NCI-H460 (cell line): ENCODE measurements at regions not wholly inside any gene's neighbourhood (a gene's known extent, or its start where the extent isn't known, plus 50 kb on each side); places are given as distances from the start of the nearest gene placed in this dataset.
"Not testable (repeated sequence)": the region's sequence is repeated elsewhere in the genome, so short reads cannot be mapped to it uniquely, and the experiment has no call there.

Experiments
- DNase-seq: peaks from one replicate; pipeline ENCODE4 v3.0.0-alpha.2; 2016; ENCODE audit warnings: low read depth; ENCODE audit errors: extremely low read depth

- not testable (repeated sequence) for DNase-seq
Observed at GRCh38 chr14:105600195-105600938, 74.0 kb downstream of the TMEM121 start.

- DNase-seq = no peak
Observed at GRCh38 chr14:105600939-105601359, 74.6 kb downstream of the TMEM121 start.

GRCh38 chr14:105601360-105602242, 75.2 kb downstream of the TMEM121 start:
- no peak for DNase-seq

DNA sequence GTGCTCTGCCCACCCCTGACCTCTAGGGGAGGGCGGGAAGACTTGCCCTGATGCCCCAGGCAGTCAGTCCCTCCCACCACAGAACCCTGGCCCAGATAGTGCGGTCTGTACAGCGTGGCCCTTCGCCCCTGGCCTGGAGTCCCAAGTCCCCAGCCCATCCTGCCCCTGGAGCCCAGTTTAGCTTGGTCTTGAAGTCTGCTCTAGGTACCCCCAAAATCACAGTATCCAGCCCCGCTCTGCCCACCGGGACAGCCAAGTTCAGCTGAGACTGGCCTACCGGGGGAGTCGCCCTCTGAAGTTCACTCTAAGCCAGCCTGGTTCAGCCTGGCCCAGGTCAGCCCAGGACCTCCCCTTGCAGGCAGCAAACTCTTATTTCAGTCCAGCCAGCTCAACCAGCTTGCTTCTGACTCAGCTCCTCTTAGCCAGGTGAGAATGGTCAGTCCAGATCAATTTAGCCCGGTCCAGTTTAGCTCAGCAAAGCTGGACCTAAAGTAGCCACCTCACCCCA, 75.9 kb downstream of the TMEM121 start:
- DNase-seq = no peak

- no peak for DNase-seq
Observed at GRCh38 chr14:105602799-105603793, 76.7 kb downstream of the TMEM121 start.

DNA sequence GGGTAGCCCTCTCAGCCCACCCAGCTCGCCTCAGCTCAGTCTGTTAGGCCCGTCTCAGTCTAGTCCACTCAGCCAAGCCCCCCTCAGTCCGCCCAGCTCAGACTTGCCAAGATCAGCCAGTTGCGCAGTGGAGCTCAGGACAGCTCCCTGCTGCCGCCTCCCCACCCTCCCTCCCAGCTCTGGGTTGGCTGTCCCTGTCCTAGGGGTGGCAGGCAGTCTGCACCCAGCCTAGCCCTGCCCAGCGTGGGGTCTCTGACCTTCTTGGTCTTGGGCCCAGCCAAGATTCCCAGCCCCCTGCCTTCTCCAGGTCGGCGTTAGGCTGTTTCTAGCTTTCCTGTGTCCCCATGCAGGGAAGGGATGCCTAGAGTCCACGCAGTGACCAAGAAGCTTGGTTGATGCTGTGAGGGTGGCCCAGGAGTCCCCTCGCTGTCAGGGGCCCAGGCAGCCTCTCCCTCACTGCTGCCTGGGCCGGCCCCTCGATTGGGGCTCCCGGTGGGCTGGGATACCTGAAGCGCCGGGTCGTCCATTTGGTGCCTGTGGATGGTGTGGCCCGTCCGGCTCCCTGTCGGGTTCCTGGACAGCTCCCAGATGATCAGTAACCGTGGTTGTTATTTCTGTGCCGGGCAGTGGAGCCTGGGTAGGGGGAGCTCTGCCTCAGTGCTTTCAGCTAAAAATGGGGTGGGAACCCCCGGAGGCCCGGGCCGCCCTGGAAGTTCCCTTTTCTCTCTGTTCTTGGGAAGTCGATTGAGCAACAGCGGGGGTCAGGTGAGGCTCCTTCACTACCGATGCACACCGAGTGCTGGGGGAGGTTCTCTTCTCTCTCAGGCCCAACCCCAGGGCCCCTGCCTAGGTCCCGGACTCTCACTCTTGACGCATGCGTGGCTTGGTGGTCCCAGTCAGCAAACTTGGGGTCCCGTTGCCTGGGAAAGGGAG, 78.4 kb downstream of the TMEM121 start:
- DNase-seq = not testable (repeated sequence)

DNA sequence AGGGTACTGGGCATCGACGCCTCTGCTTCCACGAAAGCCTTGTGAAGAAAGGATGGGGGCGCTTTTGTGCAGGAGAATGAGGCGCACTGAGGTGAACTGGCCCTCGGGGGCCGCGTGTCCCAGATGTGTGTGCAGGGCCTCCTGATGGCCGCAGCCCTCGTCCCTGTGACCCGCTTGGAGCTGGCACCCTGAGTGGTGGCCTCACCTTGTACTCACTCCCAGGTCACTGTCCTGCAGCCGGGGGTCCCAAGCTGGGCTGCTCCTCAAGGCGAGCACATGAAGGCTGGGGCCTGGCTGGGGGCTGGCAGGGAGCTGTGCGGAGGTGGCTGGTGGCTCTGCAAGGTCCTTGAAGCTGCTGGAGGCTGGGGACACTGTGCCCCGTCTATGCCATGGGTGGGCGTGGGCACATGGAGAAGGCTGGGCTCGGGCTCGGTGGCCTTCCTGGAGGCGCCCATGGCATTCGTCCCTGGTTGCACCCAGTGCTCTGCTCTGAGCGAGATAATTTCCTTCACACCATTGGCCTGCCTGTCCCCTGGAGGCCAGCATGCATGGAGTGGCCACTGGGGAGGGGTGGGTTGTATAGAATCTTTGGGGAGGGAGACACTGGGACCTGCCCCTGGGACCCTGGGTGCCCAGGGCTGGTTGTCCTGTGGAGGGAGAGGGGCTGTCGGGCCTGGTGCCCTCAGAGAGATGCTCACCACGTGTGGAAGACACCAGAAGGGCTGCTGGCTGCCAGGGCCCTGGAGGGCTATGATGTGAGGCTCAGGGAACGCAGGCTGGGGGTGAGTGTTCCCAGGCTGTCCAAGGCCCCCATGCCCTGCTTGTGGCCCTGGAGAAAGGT, 79.3 kb downstream of the TMEM121 start:
- no peak for DNase-seq

DNA sequence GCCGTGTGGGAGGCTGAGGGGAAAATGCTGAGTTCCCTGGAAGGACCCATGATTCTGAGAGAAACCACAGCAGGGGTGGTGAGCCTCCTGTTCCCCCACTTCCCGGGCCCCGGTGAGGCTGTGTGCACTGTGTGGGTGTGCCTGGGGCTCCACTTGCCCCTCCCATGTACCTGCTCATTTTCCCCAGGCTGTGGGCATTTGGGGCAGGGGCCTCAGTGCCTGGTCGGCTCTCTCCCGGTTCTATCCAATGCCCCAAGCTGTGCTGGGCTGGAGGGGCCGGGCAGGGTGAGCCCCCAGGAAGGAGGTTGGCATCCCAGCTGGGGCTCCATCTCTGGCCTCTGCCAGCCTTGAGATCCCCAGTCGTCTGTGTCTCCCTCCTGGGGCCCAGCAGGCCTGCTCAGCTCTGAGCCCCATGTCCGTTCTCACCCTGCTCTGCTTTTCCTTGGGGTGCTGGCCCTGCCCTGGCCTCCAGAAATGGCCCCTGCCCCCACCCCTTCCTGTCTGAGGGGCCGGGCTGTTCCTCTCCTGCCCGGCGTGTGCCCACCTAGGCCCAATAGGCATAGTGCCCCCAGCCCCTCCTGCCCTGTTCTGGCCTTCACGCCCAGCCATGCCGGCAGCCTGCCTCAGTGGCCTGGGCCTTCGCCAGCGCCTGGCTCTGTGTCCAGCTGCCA, 80.1 kb downstream of the TMEM121 start:
- DNase-seq = not testable (repeated sequence)

DNA sequence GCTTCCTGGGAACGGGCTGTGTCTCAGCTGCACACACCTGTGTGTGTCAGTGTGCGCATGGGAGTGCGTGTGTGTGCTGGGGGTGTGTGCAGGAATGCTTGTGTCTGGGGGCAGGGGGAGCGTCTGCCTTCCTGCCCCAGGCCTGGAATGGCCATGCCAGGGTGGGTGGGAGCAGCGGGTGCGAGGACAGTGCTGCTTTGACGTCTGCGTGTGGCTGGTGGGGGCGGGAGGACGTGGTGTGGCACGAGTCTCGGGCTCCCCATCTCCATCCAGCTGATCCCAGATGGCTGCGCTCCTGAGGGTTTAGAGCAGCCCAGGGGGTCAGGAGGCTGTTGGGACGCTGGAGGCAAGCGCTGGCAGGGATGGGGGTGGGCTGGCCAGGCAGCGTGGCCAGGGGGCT, 80.6 kb downstream of the TMEM121 start:
- not testable (repeated sequence) for DNase-seq

DNA sequence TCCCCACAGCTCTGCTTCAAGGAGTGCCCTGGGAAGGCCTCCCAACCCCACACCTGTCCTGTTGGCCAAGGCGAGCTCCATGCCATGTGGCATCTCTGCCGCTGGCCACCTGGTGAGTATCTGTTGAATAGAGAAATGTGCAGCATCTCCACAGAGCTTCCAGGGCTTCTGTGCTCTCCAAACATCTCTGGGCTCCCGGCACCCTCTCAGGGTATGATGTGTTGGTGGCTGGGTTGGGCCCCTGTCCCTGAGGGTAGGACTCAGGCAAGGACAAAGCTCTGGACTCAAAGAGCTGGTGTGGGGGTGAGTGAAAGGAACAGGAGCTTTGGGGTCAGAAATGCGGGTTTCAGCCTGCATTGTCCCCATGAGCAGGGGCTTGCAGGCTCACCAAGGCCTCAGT, 88.6 kb downstream of the TMEM121 start:
- not testable (repeated sequence) for DNase-seq

- not testable (repeated sequence) for DNase-seq
Observed at GRCh38 chr14:105615986-105616801, 89.8 kb downstream of the TMEM121 start.

DNA sequence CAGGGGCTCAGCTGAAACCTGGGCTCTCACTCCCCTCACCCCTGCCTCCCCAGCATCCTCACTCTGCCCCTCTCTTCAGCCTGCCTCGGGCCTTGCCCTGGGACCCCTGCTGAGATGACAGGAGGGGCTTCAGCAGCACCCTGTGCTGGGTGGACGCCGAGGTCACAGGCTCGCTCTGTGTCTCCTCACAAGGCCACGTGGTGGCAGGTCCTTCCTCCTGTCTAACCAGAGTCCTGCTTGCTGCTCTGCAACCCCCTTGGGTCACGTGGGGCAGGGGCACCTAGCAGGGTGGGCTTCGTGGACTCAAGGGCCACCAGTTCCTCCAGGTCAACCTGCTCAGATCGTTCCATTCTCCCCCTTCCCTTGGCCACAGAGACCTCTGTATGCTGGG, 90.4 kb downstream of the TMEM121 start:
- DNase-seq = no peak

DNA sequence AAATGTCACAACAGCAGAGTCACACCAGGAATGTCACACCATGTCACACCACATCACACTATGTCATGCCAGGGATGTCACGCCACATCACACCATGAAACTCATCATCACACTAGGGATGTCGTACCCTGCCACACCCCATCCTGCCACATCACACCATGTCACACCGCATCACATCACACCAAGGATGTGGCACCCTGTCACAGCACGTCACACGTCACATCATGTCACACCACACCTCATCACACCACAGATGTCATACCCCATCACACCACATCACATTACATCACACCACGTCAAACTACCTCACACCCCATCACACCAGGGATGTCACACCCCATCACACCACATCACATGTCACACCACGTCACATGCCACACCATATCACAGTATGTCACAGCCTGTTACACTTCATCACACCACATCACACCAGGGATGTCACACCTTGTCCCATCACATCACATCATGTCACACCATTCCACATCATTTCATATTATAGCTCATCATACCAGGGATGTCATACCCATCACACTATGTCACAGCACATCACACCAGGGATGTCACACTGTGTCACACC, 90.9 kb downstream of the TMEM121 start:
- DNase-seq = no peak

DNA sequence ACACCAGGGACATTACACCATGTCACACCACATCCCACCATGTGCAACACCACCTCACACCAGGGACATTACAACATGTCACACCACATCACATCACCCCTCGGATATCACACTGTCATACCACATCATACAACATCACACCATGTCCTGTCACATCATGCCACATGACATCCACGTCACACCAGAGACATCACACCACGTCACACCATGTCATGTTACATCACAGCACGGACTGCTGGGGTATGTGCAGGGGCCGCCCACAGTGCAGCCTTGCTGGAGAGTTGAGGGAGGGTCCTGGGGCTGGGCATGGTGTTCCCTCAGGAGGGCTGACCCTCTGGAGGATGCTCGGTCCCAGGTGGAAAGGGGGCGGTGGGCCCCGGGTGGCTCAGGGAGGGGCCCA, 91.4 kb downstream of the TMEM121 start:
- not testable (repeated sequence) for DNase-seq

DNA sequence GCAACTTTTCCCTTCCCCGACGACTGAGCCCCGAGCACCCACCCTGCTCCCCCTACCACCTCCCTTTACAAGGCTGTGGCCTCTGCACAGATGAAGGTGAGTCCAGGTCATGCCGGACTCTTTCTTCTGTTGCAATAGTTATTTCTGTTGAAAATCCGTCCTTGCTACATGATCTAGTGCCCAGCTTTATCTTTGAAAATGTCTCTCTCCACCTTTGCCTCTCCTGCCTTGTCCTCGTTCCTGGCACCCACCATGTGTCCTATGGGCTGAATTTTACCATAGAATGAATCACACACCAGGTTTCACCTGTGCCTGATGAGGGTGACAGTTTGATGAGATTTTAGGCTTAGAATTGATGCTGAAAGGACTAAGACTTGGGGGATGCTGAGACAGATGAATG, 92.9 kb downstream of the TMEM121 start:
- DNase-seq = not testable (repeated sequence)

DNA sequence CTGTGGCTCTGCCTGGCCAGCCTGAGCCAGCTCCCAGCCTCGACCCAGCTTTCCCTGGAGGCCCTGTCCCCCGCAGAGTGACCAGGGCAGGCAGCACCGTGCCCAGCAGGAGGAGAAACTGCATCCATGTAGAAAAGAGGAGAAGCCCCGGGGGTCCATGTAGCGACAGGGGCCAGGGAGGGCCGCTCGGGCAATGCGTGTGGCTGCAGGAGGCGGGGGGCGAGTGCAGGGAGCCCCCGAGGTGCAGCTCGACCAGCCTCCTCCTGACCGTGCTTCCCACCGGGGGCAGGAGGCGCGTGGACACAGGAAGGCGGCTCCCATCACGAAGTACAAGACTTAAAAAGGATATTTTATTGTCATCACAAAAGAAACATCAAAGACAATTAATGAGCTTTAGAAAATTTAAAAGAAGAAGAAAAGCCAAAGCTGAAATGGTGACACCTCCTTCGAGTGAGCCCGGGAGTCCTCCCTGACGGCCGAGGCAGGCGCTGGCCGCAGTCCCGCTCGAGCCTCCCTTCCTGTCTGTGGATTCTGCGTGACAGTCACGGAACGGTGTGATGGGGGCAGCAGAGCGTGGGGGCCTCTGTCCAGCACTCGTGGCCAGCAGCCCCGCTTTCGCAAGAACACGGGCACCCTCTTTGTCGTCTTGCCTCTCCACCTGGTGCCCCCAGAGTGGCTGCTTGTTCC, 93.9 kb downstream of the TMEM121 start:
- DNase-seq = not testable (repeated sequence)
